ENCODE measurements at regions not wholly inside any gene's neighbourhood (a gene's known extent, or its start where the extent isn't known, plus 50 kb on each side); places are given as distances from the start of the nearest gene placed in this dataset.
A peak's percentile ranks its signal among the peaks of the same experiment; 100 is the strongest.
"Not testable (repeated sequence)": the region's sequence is repeated elsewhere in the genome, so short reads cannot be mapped to it uniquely, and the experiment has no call there.

- Histone ChIP-seq H3K4me1 (ENCODE audit: control insufficient read depth, insufficient read depth, low read length) (peaks cover 3% of the 10 kb centered on the region), H3K27ac (ENCODE audit: low read length) (no peak overlapping the region), H3K27me3 (ENCODE audit: control insufficient read depth, insufficient read depth) (no peaks in the 10 kb centered on the region), H3K9me3 (ENCODE audit: control insufficient read depth, low read length) (no peaks in the 10 kb centered on the region), H3K4me3 (ENCODE audit: low read length) (no peak overlapping the region)
- ATAC-seq (no peak), DNase-seq (no peak)
- intact Hi-C loops (cut with DNase I): no loop called here
- whole genome bisulfite sequencing: 85% methylated on average over 4 of the region's 4 CpGs
Observed at GRCh38 chr18:10145546-10145945, 231.7 kb downstream of the VAPA start.

GRCh38 chr18:10147226-10147625, 233.4 kb downstream of the VAPA start:
- intact Hi-C loops (cut with DNase I): no loop called here
- 92% methylated on average over 6 of the region's 6 CpGs for WGBS
- no peak overlapping the region for H3K4me3 ChIP-seq (ENCODE audit: low read length)

GRCh38 chr18:10147752-10148151, 233.9 kb downstream of the VAPA start:
- Histone ChIP-seq H3K9me3 (ENCODE audit: control insufficient read depth, low read length) (no peaks in the 10 kb centered on the region), H3K4me3 (ENCODE audit: low read length) (no peak overlapping the region), H3K27me3 (ENCODE audit: control insufficient read depth, insufficient read depth) (no peaks in the 10 kb centered on the region), H3K4me1 (ENCODE audit: control insufficient read depth, insufficient read depth, low read length) (no peaks in the 10 kb centered on the region), H3K27ac (ENCODE audit: low read length) (no peak overlapping the region)
- no peak for DNase-seq
- intact Hi-C loops (cut with DNase I): no loop called here
- WGBS: 96% methylated on average over 7 of the region's 7 CpGs
- no peak for ATAC-seq

More at GRCh38 chr18:10147226-10147625, 233.4 kb downstream of the VAPA start:
- Histone ChIP-seq H3K27me3 (ENCODE audit: control insufficient read depth, insufficient read depth) (no peaks in the 10 kb centered on the region), H3K4me1 (ENCODE audit: control insufficient read depth, insufficient read depth, low read length) (no peaks in the 10 kb centered on the region), H3K9me3 (ENCODE audit: control insufficient read depth, low read length) (no peaks in the 10 kb centered on the region), H3K27ac (ENCODE audit: low read length) (no peak overlapping the region)
- no peak for ATAC-seq
- DNase-seq: no peak

- Histone ChIP-seq H3K4me3 (ENCODE audit: low read length) (no peak overlapping the region), H3K27ac (ENCODE audit: low read length) (no peak overlapping the region), H3K9me3 (ENCODE audit: control insufficient read depth, low read length) (no peaks in the 10 kb centered on the region), H3K27me3 (ENCODE audit: control insufficient read depth, insufficient read depth) (no peaks in the 10 kb centered on the region), H3K4me1 (ENCODE audit: control insufficient read depth, insufficient read depth, low read length) (no peaks in the 10 kb centered on the region)
- ATAC-seq: no peak
- 97% methylated on average over 8 of the region's 8 CpGs for WGBS
- intact Hi-C loops (cut with DNase I): no loop called here
- DNase-seq: no peak
Observed at GRCh38 chr18:10148189-10148929, 234.5 kb downstream of the VAPA start.

- no peak overlapping the region for H3K27ac ChIP-seq (ENCODE audit: low read length)
- H3K4me3 ChIP-seq (ENCODE audit: low read length): no peak overlapping the region
- H3K27me3 ChIP-seq (ENCODE audit: control insufficient read depth, insufficient read depth): no peaks in the 10 kb centered on the region
- WGBS: 95% methylated on average over 9 of the region's 9 CpGs
- H3K9me3 ChIP-seq (ENCODE audit: control insufficient read depth, low read length): no peaks in the 10 kb centered on the region
- H3K4me1 ChIP-seq (ENCODE audit: control insufficient read depth, insufficient read depth, low read length): no peaks in the 10 kb centered on the region
- intact Hi-C loops (cut with DNase I): no loop called here
- ATAC-seq (no peak), DNase-seq (no peak)
Observed at GRCh38 chr18:10149768-10150556, 236.1 kb downstream of the VAPA start.

GRCh38 chr18:10150576-10150975, 236.8 kb downstream of the VAPA start:
- H3K27me3 ChIP-seq (ENCODE audit: control insufficient read depth, insufficient read depth); intact Hi-C loops (cut with DNase I); H3K4me3 ChIP-seq (ENCODE audit: low read length); H3K27ac ChIP-seq (ENCODE audit: low read length); ATAC-seq; H3K4me1 ChIP-seq (ENCODE audit: control insufficient read depth, insufficient read depth, low read length); DNase-seq; H3K9me3 ChIP-seq (ENCODE audit: control insufficient read depth, low read length): not testable (repeated sequence)
- WGBS: 84% methylated on average over 17 of the region's 17 CpGs

GRCh38 chr18:10152475-10152874, 238.7 kb downstream of the VAPA start:
- no peak for DNase-seq
- Histone ChIP-seq H3K4me1 (ENCODE audit: control insufficient read depth, insufficient read depth, low read length) (no peaks in the 10 kb centered on the region), H3K9me3 (ENCODE audit: control insufficient read depth, low read length) (no peaks in the 10 kb centered on the region), H3K27ac (ENCODE audit: low read length) (no peak overlapping the region), H3K27me3 (ENCODE audit: control insufficient read depth, insufficient read depth) (no peaks in the 10 kb centered on the region), H3K4me3 (ENCODE audit: low read length) (no peak overlapping the region)
- no peak for ATAC-seq
- 95% methylated on average over 7 of the region's 7 CpGs for WGBS
- intact Hi-C loops (cut with DNase I): no loop called here

- ATAC-seq: peak; percentile 45 to 66
- no peak for DNase-seq
- H3K27ac ChIP-seq (ENCODE audit: low read length): no peak overlapping the region
- no peaks in the 10 kb centered on the region for H3K9me3 ChIP-seq (ENCODE audit: control insufficient read depth, low read length)
- 62% methylated on average over 2 of the region's 2 CpGs for WGBS
- intact Hi-C loops (cut with DNase I): no loop called here
- no peaks in the 10 kb centered on the region for H3K27me3 ChIP-seq (ENCODE audit: control insufficient read depth, insufficient read depth)
- no peak overlapping the region for H3K4me3 ChIP-seq (ENCODE audit: low read length)
- H3K4me1 ChIP-seq (ENCODE audit: control insufficient read depth, insufficient read depth, low read length): no peaks in the 10 kb centered on the region
Observed at GRCh38 chr18:10153924-10154752, 240.3 kb downstream of the VAPA start.

GRCh38 chr18:10157706-10158105, 243.9 kb downstream of the VAPA start:
- H3K27me3 ChIP-seq (ENCODE audit: control insufficient read depth, insufficient read depth): no peaks in the 10 kb centered on the region
- no peaks in the 10 kb centered on the region for H3K9me3 ChIP-seq (ENCODE audit: control insufficient read depth, low read length)
- H3K4me1 ChIP-seq (ENCODE audit: control insufficient read depth, insufficient read depth, low read length): no peaks in the 10 kb centered on the region
- H3K4me3 ChIP-seq (ENCODE audit: low read length): no peak overlapping the region
- intact Hi-C loops (cut with DNase I): no loop called here
- DNase-seq (no peak), ATAC-seq (no peak)
- no peak overlapping the region for H3K27ac ChIP-seq (ENCODE audit: low read length)
- WGBS: 92% methylated on average over 6 of the region's 6 CpGs

GRCh38 chr18:10160251-10160650, 246.4 kb downstream of the VAPA start:
- Histone ChIP-seq H3K9me3 (ENCODE audit: control insufficient read depth, low read length) (no peaks in the 10 kb centered on the region), H3K27ac (ENCODE audit: low read length) (no peak overlapping the region), H3K4me3 (ENCODE audit: low read length) (no peak overlapping the region), H3K4me1 (ENCODE audit: control insufficient read depth, insufficient read depth, low read length) (no peaks in the 10 kb centered on the region), H3K27me3 (ENCODE audit: control insufficient read depth, insufficient read depth) (no peaks in the 10 kb centered on the region)
- no peak for ATAC-seq
- 89% methylated on average over 10 of the region's 10 CpGs for WGBS
- intact Hi-C loops (cut with DNase I): no loop called here
- DNase-seq: no peak

- H3K27ac ChIP-seq (ENCODE audit: low read length): no peak overlapping the region
- DNase-seq (no peak), ATAC-seq (no peak)
- WGBS: 94% methylated on average over 12 of the region's 12 CpGs
- no peaks in the 10 kb centered on the region for H3K27me3 ChIP-seq (ENCODE audit: control insufficient read depth, insufficient read depth)
- no peak overlapping the region for H3K4me3 ChIP-seq (ENCODE audit: low read length)
- intact Hi-C loops (cut with DNase I): no loop called here
- no peaks in the 10 kb centered on the region for H3K9me3 ChIP-seq (ENCODE audit: control insufficient read depth, low read length)
- H3K4me1 ChIP-seq (ENCODE audit: control insufficient read depth, insufficient read depth, low read length): no peaks in the 10 kb centered on the region
Observed at GRCh38 chr18:10161315-10161714, 247.5 kb downstream of the VAPA start.

All from right cardiac atrium (tissue), 5 donors.